GM18517 (cell line): ENCODE measurements at regions not wholly inside any gene's neighbourhood (a gene's known extent, or its start where the extent isn't known, plus 50 kb on each side); places are given as distances from the start of the nearest gene placed in this dataset.
"Not testable (repeated sequence)": the region's sequence is repeated elsewhere in the genome, so short reads cannot be mapped to it uniquely, and the experiment has no call there.

Experiments
- ATAC-seq: cut with Tn5 transposase; IDR thresholded peaks from one replicate; pipeline ENCODE4 v1.9.1; 2021; ENCODE audit warnings: mild to moderate bottlenecking, moderate library complexity; ENCODE audit not compliant: unreplicated experiment

- not testable (repeated sequence) for ATAC-seq
Observed at GRCh38 chr14:105653921-105654320, 127.5 kb downstream of the TMEM121 start.

DNA sequence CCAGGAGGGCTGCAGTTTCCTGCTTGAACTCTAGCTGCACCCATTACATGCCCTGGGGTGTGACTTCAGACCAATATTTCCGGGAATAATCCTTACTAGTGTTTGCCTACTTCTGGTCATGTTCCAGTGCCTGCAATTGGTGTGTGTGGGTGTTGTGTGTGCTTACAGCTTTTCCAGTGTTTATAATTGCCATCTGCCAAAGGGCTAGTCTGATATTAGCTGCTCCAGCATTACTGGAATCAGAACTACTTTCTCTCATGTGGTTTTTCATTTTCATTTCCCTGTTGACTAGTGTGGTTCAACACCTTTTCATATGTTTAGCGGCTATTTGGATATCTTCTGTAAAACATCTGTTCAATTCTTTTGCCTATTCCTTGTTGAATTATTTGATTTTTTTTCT lies 132.9 kb downstream of the TMEM121 start:
- not testable (repeated sequence) for ATAC-seq

DNA sequence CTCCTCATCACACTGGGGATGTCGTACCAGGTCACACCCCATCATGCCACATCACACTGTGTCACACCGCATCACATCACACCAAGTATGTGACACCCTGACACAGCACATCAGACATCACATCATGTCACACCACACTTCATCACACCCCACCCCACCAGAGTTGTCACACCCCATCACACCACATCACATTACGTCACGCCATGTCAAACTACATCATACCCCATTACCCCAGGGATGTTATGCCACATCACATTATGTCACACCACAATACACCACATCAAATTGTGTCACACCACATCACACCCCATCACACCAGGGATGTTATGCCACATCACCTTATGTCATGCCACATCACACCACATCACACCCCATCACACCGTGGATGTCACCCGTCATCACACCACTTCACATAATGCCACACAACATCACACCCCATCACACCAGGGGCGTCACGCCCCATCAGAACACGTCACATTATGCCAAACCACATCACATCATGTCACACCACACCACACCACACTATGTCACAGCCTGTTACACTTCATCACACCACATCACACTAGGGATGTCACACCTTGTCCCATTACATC lies 133.6 kb downstream of the TMEM121 start:
- ATAC-seq: no peak

DNA sequence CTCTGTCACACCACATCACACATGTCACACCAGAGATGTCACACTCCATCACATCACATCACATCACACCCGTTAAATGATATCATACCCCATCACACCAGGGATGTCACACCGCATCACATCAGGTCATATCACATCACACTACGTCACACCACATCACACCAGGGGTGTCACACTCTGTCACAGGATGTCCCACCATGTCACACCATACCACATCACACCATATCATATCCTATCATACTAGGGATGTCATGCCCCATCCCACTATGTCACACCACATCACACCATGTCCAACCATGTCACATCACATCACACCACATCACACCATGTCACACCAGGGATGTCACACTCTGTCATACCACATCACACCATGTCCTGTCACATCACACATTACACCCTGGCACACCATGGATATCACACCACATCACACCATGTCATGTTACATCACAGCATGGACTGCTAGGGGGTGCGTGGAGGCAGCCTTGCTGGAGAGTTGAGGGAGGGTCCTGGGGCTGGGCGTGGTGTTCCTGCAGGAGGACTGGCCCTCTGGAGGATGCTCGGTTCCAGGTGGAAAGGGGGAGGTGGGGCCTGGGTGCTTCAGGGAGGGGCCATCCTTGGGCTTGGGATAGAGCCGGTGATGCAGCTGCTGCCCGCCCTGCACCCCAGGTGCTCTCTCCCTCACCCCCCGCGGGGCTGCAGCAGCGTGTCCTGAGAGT lies 134.6 kb downstream of the TMEM121 start:
- no peak for ATAC-seq

GRCh38 chr14:105662043-105662442 lies 135.7 kb downstream of the TMEM121 start:
- not testable (repeated sequence) for ATAC-seq

DNA sequence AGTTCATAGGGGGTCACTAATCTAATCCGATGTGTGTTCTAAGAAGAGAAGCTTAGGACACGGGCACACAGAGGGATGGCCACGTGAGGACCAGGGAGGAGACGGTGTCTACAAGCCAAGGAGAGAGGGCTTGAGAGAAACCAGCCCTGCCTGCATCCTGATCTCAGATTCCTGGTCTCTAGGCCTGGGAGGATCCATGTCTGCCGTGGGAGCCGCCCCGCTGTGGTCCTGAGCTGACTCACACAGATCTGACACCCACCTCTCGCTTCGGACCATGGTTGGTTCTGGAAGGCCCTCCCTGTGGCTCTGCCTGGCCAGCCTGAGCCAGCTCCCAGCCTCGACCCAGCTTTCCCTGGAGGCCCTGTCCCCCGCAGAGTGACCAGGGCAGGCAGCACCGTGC lies 136.2 kb downstream of the TMEM121 start:
- not testable (repeated sequence) for ATAC-seq

GRCh38 chr14:105663323-105663722 lies 136.9 kb downstream of the TMEM121 start:
- ATAC-seq: not testable (repeated sequence)

DNA sequence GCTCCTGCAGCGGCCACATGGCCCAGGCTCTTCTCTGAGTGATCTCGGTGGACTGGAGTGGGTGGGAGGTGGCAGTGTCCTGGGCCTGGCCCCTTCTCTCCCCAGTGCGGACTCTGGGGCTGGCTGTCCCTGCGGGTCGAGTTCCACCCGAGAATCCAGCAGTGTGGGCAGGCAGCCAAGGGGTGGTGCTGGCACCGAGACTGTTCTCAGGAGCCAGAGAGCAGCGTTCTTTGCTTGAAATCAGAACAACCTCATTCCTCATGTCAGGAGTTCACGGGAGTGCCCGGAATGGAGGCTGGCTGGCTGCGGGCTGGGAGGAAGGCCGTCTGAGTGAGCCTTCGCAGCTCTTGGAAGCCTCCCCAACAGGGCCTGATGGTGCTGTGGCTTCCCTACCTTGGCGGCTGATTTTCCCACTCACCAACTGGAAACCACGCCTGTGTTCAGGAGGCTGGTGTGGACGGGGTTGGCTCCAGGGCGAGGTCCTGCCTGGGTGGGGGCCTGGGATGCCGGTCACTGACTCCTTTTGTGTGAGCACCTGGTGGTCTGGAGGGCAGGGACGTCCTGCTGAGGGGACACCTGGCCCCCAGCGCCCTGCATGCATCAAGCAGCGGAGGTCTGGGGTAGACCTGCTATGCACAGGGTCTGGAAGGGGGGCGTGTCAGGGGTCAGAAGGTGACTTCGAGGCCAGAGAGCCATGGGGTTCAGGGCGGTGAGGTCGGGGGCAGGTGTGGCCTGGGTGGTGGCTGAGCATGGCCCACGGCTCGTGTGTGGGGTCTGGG lies 137.6 kb downstream of the TMEM121 start:
- not testable (repeated sequence) for ATAC-seq

- ATAC-seq: no peak
Observed at GRCh38 chr14:105664691-105665090, 138.3 kb downstream of the TMEM121 start.

DNA sequence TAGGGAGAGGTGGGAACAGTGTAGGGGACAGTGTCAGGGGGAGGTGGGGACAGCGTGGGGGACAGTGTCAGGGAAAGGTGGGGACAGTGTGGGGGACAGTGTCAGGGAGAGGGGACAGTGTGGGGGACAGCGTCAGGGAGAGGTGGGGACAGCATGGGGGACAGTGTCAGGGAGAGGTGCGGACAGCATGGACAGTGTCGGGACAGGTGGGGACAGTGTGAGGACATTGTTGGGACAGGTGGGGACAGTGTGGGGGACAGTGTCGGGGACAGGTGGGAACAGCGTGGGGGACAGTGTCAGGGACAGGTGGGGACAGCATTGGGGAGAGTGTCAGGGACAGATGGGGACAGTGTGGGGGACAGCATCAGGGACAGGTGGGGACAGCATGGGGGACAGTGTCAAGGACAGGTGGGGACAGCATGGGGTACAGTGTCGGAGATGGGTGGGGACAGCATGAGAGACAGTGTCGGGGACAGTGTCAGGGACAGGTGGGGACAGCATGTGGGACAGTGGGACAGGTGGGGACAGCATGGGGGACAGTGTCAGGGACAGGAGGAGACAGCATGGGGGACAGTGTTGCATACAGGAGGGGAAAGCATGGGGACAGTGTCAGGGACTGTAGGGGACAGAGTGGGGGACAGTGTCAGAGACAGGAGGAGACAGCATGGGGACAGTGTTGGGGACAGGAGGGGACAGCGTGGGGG lies 139.0 kb downstream of the TMEM121 start:
- no peak for ATAC-seq

DNA sequence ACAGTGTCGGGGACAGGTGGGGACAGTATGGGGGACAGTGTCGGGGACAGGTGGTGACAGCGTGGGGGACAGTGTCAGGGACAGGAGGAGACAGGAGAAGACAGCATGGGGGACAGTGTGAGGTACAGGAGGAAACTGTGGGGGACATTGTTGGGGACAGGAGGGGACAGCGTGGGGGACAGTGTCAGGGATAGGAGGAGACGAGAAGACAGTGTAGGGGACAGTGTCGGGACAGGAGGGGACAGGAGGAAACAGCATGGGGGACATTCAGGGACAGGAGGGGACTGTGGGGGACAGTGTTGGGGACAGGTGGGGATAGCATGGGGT lies 139.5 kb downstream of the TMEM121 start:
- ATAC-seq: no peak

DNA sequence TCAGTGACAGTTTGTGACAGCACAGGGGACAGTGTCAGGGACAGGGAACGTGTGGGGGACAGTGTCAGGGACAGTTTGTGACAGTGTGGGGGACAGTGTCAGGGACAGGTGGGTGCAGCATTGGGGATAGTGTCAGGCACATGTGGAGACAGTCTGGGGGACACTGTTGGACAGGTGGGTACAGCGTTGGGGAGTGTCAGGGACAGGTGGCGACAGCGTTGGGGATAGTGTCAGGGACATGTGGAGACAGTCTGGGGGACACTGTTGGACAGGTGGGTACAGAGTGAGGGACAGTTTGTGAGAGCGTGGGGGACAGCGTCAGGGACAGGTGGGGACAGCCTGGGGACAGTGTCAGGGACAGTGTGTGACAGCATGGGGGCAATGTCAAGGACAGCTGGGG lies 140.0 kb downstream of the TMEM121 start:
- ATAC-seq: no peak

DNA sequence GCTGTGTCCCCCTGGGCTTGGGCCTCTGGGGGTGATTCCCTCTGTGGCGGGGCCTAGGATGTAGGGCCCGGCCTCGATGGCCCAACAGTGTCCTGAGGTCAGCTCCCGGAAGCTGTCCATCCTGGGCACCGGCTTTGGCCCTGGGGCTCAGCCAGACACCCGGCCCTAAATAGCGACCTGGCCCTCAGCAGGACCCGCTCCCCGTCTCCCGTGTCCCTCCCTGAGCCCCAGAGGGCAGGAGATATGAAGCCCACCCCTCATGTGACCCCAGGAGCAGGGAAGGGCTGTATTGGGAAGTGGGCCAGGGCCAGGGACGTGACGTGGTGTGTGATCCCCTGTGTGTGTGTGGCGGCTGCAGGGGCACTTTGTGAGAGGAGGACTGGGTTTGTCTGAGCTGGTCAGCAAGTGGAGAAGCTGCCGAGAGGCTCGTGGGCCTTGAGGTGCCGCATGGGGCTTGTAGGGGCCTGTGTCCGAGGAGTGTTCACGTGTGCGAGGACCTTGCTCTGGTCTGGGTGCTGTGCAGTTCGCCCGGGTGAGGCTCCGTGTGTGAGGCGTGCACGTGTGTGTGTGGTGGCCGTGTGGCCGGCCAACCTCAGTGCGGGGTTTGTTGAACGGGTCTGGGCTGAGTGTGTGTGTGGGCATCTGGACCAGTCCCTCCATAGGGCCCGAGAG lies 140.7 kb downstream of the TMEM121 start:
- not testable (repeated sequence) for ATAC-seq

DNA sequence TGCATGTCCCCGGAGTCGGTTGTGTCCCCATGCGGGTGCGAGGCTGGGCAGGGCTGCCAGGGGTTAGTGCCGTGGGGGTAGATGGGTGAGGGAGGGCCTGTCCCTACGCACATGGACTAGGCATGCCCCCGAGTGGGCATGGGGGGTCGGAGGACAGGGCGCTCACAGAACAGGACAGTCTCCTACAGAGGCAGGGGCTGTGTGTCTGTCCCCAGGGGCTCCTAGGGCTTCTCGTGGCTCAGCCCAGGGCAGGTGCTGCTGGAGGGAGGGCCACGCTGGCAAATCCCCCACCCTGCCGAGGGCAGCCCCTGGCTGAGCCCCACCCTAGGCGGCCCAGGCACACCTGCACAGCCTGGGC lies 141.3 kb downstream of the TMEM121 start:
- not testable (repeated sequence) for ATAC-seq

DNA sequence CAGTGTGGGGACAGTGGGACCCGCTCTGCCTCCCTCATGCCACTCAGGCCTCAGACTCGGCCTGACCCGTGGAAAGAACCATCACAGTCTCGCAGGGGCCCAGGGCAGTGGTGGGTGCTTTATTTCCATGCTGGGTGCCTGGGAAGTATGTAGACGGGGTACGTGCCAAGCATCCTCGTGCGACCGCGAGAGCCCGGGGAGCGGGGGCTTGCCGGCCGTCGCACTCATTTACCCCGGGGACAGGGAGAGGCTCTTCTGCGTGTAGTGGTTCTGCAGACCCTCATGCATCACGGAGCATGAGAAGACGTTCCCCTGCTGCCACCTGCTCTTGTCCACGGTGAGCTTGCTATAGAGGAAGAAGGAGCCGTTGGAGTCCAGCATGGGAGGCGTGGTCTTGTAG lies 141.6 kb downstream of the TMEM121 start:
- not testable (repeated sequence) for ATAC-seq

- not testable (repeated sequence) for ATAC-seq
Observed at GRCh38 chr14:105668471-105669230, 142.3 kb downstream of the TMEM121 start.

- ATAC-seq: not testable (repeated sequence)
Observed at GRCh38 chr14:105669231-105669610, 142.8 kb downstream of the TMEM121 start.

- not testable (repeated sequence) for ATAC-seq
Observed at GRCh38 chr14:105669646-105670045, 143.3 kb downstream of the TMEM121 start.

GRCh38 chr14:105672450-105673200 lies 146.2 kb downstream of the TMEM121 start:
- ATAC-seq: not testable (repeated sequence)
